ENCODE measurements at regions not wholly inside any gene's neighbourhood (a gene's known extent, or its start where the extent isn't known, plus 50 kb on each side); places are given as distances from the start of the nearest gene placed in this dataset.

GRCh38 chr15:77720655-77721054 lies 87.9 kb upstream of the LINGO1 start:
- DNase-seq (ENCODE audit: low read depth): no peak
- H3K4me3 ChIP-seq (ENCODE audit: low read length): no peak overlapping the region
- TF ChIP-seq, protein P1, sequence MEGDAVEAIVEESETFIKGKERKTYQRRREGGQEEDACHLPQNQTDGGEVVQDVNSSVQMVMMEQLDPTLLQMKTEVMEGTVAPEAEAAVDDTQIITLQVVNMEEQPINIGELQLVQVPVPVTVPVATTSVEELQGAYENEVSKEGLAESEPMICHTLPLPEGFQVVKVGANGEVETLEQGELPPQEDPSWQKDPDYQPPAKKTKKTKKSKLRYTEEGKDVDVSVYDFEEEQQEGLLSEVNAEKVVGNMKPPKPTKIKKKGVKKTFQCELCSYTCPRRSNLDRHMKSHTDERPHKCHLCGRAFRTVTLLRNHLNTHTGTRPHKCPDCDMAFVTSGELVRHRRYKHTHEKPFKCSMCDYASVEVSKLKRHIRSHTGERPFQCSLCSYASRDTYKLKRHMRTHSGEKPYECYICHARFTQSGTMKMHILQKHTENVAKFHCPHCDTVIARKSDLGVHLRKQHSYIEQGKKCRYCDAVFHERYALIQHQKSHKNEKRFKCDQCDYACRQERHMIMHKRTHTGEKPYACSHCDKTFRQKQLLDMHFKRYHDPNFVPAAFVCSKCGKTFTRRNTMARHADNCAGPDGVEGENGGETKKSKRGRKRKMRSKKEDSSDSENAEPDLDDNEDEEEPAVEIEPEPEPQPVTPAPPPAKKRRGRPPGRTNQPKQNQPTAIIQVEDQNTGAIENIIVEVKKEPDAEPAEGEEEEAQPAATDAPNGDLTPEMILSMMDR (conservative IDR thresholded peaks at IDR 0.05; ENCODE audit: low read depth, low read length): no peak

GRCh38 chr15:77720173-77720572 lies 87.5 kb upstream of the LINGO1 start:
- TF ChIP-seq, protein P1 (conservative IDR thresholded peaks at IDR 0.05; ENCODE audit: low read depth, low read length): no peak
- H3K4me3 ChIP-seq (ENCODE audit: low read length): no peak overlapping the region
- no peak for DNase-seq (ENCODE audit: low read depth)

DNA sequence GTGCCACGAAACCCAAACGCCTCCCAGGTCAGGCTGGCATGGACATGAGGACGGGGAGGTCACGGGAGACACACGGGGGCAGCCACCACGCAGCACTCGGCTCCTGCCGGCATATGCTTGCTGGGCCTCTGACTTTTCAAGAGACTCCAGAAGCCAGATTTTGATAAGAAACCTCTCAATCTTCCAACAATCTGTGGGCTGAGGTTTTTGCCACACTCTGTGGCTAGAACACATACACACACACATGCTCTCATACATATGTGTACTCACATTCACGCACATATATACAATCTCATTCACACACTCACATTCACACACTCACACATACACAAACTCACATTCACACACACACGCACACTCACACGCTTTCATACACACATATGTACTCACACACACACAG lies 86.7 kb upstream of the LINGO1 start:
- TF ChIP-seq, protein P1 (conservative IDR thresholded peaks at IDR 0.05; ENCODE audit: low read depth, low read length): no peak
- no peak for DNase-seq (ENCODE audit: low read depth)
- no peak overlapping the region for H3K4me3 ChIP-seq (ENCODE audit: low read length)

GRCh38 chr15:77717333-77717990 lies 84.8 kb upstream of the LINGO1 start:
- TF ChIP-seq, protein P1 (conservative IDR thresholded peaks at IDR 0.05; ENCODE audit: low read depth, low read length): no peak
- H3K4me3 ChIP-seq (ENCODE audit: low read length): no peak overlapping the region
- DNase-seq (ENCODE audit: low read depth): no peak

GRCh38 chr15:77716632-77717332 lies 84.1 kb upstream of the LINGO1 start:
- H3K4me3 ChIP-seq (ENCODE audit: low read length): no peak overlapping the region
- no peak for DNase-seq (ENCODE audit: low read depth)
- TF ChIP-seq, protein P1 (conservative IDR thresholded peaks at IDR 0.05; ENCODE audit: low read depth, low read length): no peak

GRCh38 chr15:77715860-77716259 lies 83.1 kb upstream of the LINGO1 start:
- DNase-seq (ENCODE audit: low read depth): no peak
- TF ChIP-seq, protein P1 (conservative IDR thresholded peaks at IDR 0.05; ENCODE audit: low read depth, low read length): no peak
- no peak overlapping the region for H3K4me3 ChIP-seq (ENCODE audit: low read length)

DNA sequence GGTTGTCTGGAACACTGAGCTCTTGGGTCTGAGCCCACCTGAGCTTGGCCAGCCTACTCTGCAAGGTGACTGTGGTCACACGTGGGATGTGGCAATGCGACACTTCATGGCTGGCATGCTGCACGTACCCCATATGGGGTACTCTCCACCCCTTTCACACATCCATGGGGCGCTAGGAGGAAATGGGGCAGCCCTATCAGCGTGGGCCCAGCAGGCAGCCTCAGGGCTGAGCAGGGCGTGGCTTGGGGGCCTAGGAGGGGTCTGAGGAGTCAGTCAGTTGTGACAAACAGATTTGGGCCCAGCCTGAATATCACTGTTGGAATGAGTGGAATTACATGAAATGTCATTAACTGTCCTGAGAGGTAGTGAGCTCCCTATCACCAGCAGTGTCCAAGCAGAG lies 82.3 kb upstream of the LINGO1 start:
- TF ChIP-seq, protein P1 (conservative IDR thresholded peaks at IDR 0.05; ENCODE audit: low read depth, low read length): no peak
- H3K4me3 ChIP-seq (ENCODE audit: low read length): no peak overlapping the region
- no peak for DNase-seq (ENCODE audit: low read depth)

Measured in retinal pigment epithelial cell (primary cell).